ENCODE measurements at regions not wholly inside any gene's neighbourhood (a gene's known extent, or its start where the extent isn't known, plus 50 kb on each side); places are given as distances from the start of the nearest gene placed in this dataset.

DNA sequence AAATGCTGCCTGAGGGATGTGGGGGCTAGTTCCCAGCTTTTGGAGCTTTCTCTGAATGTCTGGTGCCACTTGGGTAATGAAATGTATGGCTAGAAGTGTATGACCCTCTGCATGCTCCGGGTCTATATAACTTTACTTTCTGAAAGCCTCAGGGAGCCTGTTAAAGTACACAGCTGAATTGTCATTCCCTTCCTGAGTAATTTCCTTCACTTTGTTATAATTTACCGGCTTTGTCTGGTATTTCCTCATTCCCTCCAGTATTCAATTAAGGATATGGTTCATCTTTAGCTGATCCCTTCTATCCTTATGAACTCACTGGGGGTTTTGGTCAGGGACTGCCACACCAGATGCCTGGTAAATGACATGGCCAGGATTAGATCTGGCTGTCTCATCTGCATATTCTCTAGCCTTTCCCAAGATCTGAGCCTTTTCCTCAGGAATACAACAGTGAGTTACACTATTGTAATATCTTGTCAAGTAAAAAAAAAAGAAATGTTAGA lies 620.3 kb downstream of the ZPLD1 start:
- Mint-ChIP-seq H3K36me3 (ENCODE audit: insufficient read depth, unreplicated experiment) (no peaks in the 10 kb centered on the region), H3K27me3 (ENCODE audit: insufficient read depth, unreplicated experiment) (no peaks in the 10 kb centered on the region), H3K9me3 (ENCODE audit: unreplicated experiment) (no peaks in the 10 kb centered on the region), H3K4me3 (ENCODE audit: unreplicated experiment) (no peak overlapping the region), H3K4me1 (ENCODE audit: low read depth, unreplicated experiment) (peaks cover 18% of the 10 kb centered on the region), H3K27ac (ENCODE audit: unreplicated experiment) (no peak overlapping the region)
- CTCF ChIA-PET: no interaction called here
- Histone ChIP-seq H3K36me3 (ENCODE audit: control insufficient read depth, insufficient read depth, low read length) (no peaks in the 10 kb centered on the region), H3K27me3 (replicated peaks; ENCODE audit: control insufficient read depth, insufficient read depth, low read length) (no peaks in the 10 kb centered on the region), H3K9me3 (no peaks in the 10 kb centered on the region), H3K4me1 (peaks cover 23% of the 10 kb centered on the region), H3K4me3 (ENCODE audit: low read depth, low read length) (no peak overlapping the region)
- POLR2A ChIA-PET: no interaction called here
- intact Hi-C loops (cut with micrococcal nuclease; ENCODE audit: unreplicated experiment): no loop called here
- DNase-seq: no peak
- no TSS peak for BruUV-seq (replicated peaks)
- TF ChIP-seq, protein P1, sequence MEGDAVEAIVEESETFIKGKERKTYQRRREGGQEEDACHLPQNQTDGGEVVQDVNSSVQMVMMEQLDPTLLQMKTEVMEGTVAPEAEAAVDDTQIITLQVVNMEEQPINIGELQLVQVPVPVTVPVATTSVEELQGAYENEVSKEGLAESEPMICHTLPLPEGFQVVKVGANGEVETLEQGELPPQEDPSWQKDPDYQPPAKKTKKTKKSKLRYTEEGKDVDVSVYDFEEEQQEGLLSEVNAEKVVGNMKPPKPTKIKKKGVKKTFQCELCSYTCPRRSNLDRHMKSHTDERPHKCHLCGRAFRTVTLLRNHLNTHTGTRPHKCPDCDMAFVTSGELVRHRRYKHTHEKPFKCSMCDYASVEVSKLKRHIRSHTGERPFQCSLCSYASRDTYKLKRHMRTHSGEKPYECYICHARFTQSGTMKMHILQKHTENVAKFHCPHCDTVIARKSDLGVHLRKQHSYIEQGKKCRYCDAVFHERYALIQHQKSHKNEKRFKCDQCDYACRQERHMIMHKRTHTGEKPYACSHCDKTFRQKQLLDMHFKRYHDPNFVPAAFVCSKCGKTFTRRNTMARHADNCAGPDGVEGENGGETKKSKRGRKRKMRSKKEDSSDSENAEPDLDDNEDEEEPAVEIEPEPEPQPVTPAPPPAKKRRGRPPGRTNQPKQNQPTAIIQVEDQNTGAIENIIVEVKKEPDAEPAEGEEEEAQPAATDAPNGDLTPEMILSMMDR (IDR thresholded peaks at IDR 0.05; ENCODE audit: insufficient read depth in 1 of 2, low read depth in 1 of 2, low read length in 1 of 2, severe bottlenecking in 1 of 2, unreplicated experiment in 1 of 2): no peak

DNA sequence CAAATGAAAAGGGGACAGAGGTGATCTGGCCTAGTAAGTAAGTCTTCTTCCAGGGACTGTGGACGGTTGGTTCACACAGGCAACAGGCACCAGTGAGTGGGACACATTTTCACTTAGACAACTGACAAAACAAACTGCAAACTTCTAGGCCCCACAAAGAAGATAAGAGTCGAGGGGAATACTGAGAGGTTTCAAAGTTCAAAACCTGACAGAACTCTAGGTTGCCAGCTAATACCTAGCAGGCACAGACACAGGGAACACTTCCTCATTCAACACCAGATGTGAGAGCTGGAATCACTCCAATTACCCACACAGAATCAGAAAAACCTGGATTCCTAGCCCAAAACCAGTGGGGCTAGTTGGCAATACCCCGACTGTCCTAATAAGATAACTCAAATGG lies 621.7 kb downstream of the ZPLD1 start:
- peak overlapping the region; percentile 66 for H3K27ac Mint-ChIP-seq (ENCODE audit: unreplicated experiment)
- Histone ChIP-seq H3K4me3 (ENCODE audit: low read depth, low read length) (no peak overlapping the region), H3K9me3 (no peaks in the 10 kb centered on the region), H3K4me1 (peaks cover 23% of the 10 kb centered on the region), H3K36me3 (ENCODE audit: control insufficient read depth, insufficient read depth, low read length) (no peaks in the 10 kb centered on the region), H3K27me3 (replicated peaks; ENCODE audit: control insufficient read depth, insufficient read depth, low read length) (no peaks in the 10 kb centered on the region)
- H3K36me3 Mint-ChIP-seq (ENCODE audit: insufficient read depth, unreplicated experiment): no peaks in the 10 kb centered on the region
- CTCF ChIA-PET: no interaction called here
- peak overlapping the region; percentile 18 for H3K4me3 Mint-ChIP-seq (ENCODE audit: unreplicated experiment)
- H3K4me1 Mint-ChIP-seq (ENCODE audit: low read depth, unreplicated experiment): peaks cover 18% of the 10 kb centered on the region
- H3K27me3 Mint-ChIP-seq (ENCODE audit: insufficient read depth, unreplicated experiment): no peaks in the 10 kb centered on the region
- DNase-seq: peak; percentile 6 to 38
- POLR2A ChIA-PET: no interaction called here
- intact Hi-C loops (cut with micrococcal nuclease; ENCODE audit: unreplicated experiment): no loop called here
- H3K9me3 Mint-ChIP-seq (ENCODE audit: unreplicated experiment): no peaks in the 10 kb centered on the region
- TF ChIP-seq, protein P1 (IDR thresholded peaks at IDR 0.05; ENCODE audit: insufficient read depth in 1 of 2, low read depth in 1 of 2, low read length in 1 of 2, severe bottlenecking in 1 of 2, unreplicated experiment in 1 of 2): no peak
- no TSS peak for BruUV-seq (replicated peaks)

DNA sequence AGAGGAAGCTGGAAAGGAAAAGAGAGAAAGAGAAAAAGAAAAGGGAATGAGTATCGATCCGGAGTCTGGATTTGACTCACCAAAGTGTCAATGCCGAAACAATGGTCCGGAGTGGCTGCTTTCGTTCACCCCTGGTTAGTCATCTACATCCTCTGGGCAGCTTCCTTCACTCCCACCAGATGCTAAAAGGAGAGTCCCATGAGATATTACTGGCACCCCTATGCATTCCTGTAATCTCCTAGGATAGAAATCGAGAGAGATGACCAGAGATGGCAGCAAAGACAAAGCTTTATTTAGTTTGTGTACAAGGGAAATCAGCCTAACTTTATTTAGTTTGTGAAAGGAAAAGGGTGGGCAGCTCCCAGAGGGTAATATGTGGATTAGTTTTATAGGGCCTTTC lies 622.2 kb downstream of the ZPLD1 start:
- DNase-seq: no peak
- peak overlapping the region; percentile 66 for H3K27ac Mint-ChIP-seq (ENCODE audit: unreplicated experiment)

More for the DNA sequence above, 622.2 kb downstream of the ZPLD1 start:
- H3K4me1 ChIP-seq: peaks cover 23% of the 10 kb centered on the region
- no peaks in the 10 kb centered on the region for H3K9me3 ChIP-seq
- intact Hi-C loops (cut with micrococcal nuclease; ENCODE audit: unreplicated experiment): no loop called here
- H3K4me3 ChIP-seq (ENCODE audit: low read depth, low read length): no peak overlapping the region
- no TSS peak for BruUV-seq (replicated peaks)
- H3K4me1 Mint-ChIP-seq (ENCODE audit: low read depth, unreplicated experiment): peaks cover 18% of the 10 kb centered on the region
- POLR2A ChIA-PET: no interaction called here
- no peaks in the 10 kb centered on the region for H3K36me3 Mint-ChIP-seq (ENCODE audit: insufficient read depth, unreplicated experiment)
- CTCF ChIA-PET: no interaction called here
- TF ChIP-seq, protein P1 (IDR thresholded peaks at IDR 0.05; ENCODE audit: insufficient read depth in 1 of 2, low read depth in 1 of 2, low read length in 1 of 2, severe bottlenecking in 1 of 2, unreplicated experiment in 1 of 2): no peak
- peak overlapping the region; percentile 18 for H3K4me3 Mint-ChIP-seq (ENCODE audit: unreplicated experiment)
- H3K27me3 ChIP-seq (replicated peaks; ENCODE audit: control insufficient read depth, insufficient read depth, low read length): no peaks in the 10 kb centered on the region
- no peaks in the 10 kb centered on the region for H3K36me3 ChIP-seq (ENCODE audit: control insufficient read depth, insufficient read depth, low read length)
- no peaks in the 10 kb centered on the region for H3K9me3 Mint-ChIP-seq (ENCODE audit: unreplicated experiment)
- H3K27me3 Mint-ChIP-seq (ENCODE audit: insufficient read depth, unreplicated experiment): no peaks in the 10 kb centered on the region

All from Caco-2 (cell line).